Nephron progenitor cell (in vitro differentiated cells): ENCODE measurements at regions not wholly inside any gene's neighbourhood (a gene's known extent, or its start where the extent isn't known, plus 50 kb on each side); places are given as distances from the start of the nearest gene placed in this dataset.

Experiments used
- DNase-seq: peaks from one replicate; pipeline ENCODE4 v3.0.0; 2021
- H3K27ac Mint-ChIP-seq: 2 replicates; pipeline ENCODE4 v1.8.0; 2021; ENCODE audit warnings: mild to moderate bottlenecking, moderate library complexity, mixed read lengths
- H3K27me3 Mint-ChIP-seq: 2 replicates; pipeline ENCODE4 v1.8.0; 2021; ENCODE audit warnings: mild to moderate bottlenecking, low read depth, mixed read lengths; ENCODE audit not compliant: poor library complexity
- H3K36me3 Mint-ChIP-seq: 2 replicates; pipeline ENCODE4 v1.8.0; 2021; ENCODE audit warnings: low read depth, mixed read lengths
- H3K4me1 Mint-ChIP-seq: 2 replicates; pipeline ENCODE4 v1.8.0; 2021; ENCODE audit warnings: mixed read lengths
- H3K4me3 Mint-ChIP-seq: 2 replicates; pipeline ENCODE4 v1.8.0; 2021; ENCODE audit warnings: mild to moderate bottlenecking, moderate library complexity, mixed read lengths
- H3K9me3 Mint-ChIP-seq: 2 replicates; pipeline ENCODE4 v1.8.0; 2021; ENCODE audit warnings: mild to moderate bottlenecking, moderate library complexity, mixed read lengths
- CTCF ChIP-seq: fragments of 200-600 bp; sonication (generic); IDR thresholded peaks from 2 replicates; pipeline ENCODE4 v1.5.0; 2021; ENCODE audit warnings: antibody characterized with exemption

DNA sequence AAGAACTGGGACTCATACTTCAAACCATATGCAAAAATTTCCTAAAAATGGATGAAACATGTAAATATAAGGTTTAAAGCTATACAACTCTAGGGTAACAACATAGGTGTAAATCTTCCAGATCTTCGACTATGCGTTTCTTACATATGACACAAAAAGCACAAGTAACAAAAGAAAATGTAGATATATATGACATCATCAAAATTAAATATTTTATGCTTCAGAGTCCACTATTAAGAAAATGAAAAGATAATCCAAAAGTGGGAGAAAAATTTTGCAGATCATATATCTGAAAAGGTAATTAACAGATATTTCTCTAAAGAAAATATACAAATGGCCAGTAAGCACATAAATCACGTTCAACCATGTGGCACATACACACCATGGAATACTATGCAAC lies 164.2 kb upstream of the ACTRT1 start:
- H3K27me3 Mint-ChIP-seq = no peaks in the 10 kb centered on the region
- H3K4me1 Mint-ChIP-seq = no peaks in the 10 kb centered on the region
- no peaks in the 10 kb centered on the region for H3K36me3 Mint-ChIP-seq
- no peak for TF ChIP-seq CTCF
- no peak for DNase-seq
- no peak overlapping the region for H3K27ac Mint-ChIP-seq
- peaks cover 42% of the 10 kb centered on the region for H3K9me3 Mint-ChIP-seq
- H3K4me3 Mint-ChIP-seq = no peak overlapping the region

DNA sequence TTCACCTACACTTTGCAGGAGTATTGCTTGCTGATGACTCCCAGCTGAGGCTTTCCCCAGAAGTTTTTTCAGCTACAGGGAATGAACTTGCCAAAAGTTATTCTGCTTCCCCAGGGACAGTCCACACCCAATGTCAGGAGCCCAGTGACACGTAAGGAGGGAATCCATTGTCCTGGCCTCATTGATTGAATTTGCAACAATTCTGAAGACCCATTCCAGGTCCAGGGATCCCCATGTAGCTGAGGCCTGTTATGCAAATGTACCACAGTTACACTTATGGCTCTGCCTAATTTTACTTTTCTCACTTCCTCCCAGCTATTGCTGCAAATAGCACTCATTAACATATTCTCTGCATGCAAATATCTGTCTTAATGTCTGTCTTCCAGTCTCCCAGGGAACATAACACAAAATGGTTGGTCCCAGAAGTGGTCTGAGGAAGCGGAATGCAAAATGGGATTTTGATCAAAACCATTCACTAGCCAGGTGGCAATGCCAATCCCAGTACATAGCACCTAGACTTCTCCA lies 113.7 kb upstream of the ACTRT1 start:
- Mint-ChIP-seq H3K36me3 (no peaks in the 10 kb centered on the region), H3K27me3 (no peaks in the 10 kb centered on the region), H3K27ac (no peak overlapping the region), H3K4me3 (no peak overlapping the region), H3K4me1 (no peaks in the 10 kb centered on the region), H3K9me3 (peaks cover 36% of the 10 kb centered on the region)
- DNase-seq = no peak
- TF ChIP-seq CTCF = no peak

DNA sequence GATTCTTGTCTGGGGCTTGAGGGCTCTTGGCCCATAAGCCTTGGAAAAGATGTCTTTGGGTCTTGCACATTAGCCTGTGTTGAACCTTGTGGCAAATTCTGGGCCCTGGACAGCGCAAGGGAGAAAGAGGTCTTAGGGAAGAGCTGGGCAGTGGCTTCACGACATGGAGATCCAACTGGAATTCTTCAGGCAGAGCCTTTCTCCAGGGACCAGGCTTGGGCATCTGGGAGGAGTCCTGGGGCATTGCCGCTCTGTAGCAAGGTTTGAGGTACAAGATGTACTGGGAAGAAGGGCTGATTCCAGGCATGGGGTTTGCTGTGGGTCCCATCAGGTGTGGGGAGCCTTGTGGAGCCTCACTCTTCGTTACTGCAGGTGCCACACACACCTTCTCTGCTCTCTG lies 104.0 kb upstream of the ACTRT1 start:
- peaks cover 6% of the 10 kb centered on the region for H3K27me3 Mint-ChIP-seq

DNA sequence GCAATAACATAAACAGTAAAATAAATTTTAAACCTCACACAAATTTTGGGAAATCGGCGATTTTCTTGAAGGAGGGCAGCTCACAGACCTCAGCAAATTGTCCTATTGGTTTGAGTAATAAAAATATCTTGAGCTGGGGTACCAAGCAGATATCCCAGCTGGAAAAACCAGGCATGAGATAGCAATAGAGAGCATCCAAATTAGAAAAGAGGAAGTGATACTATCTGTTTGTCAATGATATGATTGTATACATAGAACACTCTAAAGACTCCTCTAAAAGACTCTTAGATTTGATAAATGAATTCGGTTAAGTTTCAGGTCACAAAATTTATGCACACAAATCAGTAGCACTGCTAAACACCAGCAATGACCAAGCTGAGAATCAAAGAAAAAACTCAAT lies 90.5 kb upstream of the ACTRT1 start:
- peaks cover 40% of the 10 kb centered on the region for H3K9me3 Mint-ChIP-seq
- no peaks in the 10 kb centered on the region for H3K36me3 Mint-ChIP-seq
- no peak overlapping the region for H3K27ac Mint-ChIP-seq
- no peak for DNase-seq
- H3K4me3 Mint-ChIP-seq = no peak overlapping the region
- no peaks in the 10 kb centered on the region for H3K4me1 Mint-ChIP-seq
- no peak for TF ChIP-seq CTCF
- H3K27me3 Mint-ChIP-seq = peaks cover 6% of the 10 kb centered on the region

More for the DNA sequence above, 104.0 kb upstream of the ACTRT1 start:
- Mint-ChIP-seq H3K4me3 (no peak overlapping the region), H3K4me1 (no peaks in the 10 kb centered on the region), H3K36me3 (no peaks in the 10 kb centered on the region), H3K9me3 (peaks cover 85% of the 10 kb centered on the region), H3K27ac (no peak overlapping the region)
- no peak for DNase-seq
- no peak for TF ChIP-seq CTCF

- H3K27ac Mint-ChIP-seq = no peak overlapping the region
- peak; percentile 19 for TF ChIP-seq CTCF
- no peak overlapping the region for H3K4me3 Mint-ChIP-seq
- H3K27me3 Mint-ChIP-seq = no peaks in the 10 kb centered on the region
- H3K9me3 Mint-ChIP-seq = peaks cover 18% of the 10 kb centered on the region
- DNase-seq = peak; percentile 2
- H3K36me3 Mint-ChIP-seq = no peaks in the 10 kb centered on the region
- H3K4me1 Mint-ChIP-seq = no peaks in the 10 kb centered on the region
These were observed 54.4 kb upstream of the ACTRT1 start for GRCh38 chrX:128106630-128107029.

- Mint-ChIP-seq H3K27ac (no peak overlapping the region), H3K36me3 (no peaks in the 10 kb centered on the region), H3K4me1 (no peaks in the 10 kb centered on the region), H3K4me3 (no peak overlapping the region), H3K9me3 (peaks cover 14% of the 10 kb centered on the region), H3K27me3 (no peaks in the 10 kb centered on the region)
- no peak for TF ChIP-seq CTCF
- DNase-seq = no peak
These were observed 53.5 kb upstream of the ACTRT1 start for GRCh38 chrX:128105659-128106058.
